AG04449 (cell line): ENCODE measurements at regions not wholly inside any gene's neighbourhood (a gene's known extent, or its start where the extent isn't known, plus 50 kb on each side); places are given as distances from the start of the nearest gene placed in this dataset.

Source experiments
- CTCF ChIA-PET: fragments of 350-600 bp; formaldehyde crosslinking; extraction: SDS; loops from one replicate; lab custom pipeline; 2021; ENCODE audit warnings: antibody characterized with exemption; lab: Yijun Ruan, JAX
- POLR2A ChIA-PET: fragments of 400-600, 350-600 bp; formaldehyde crosslinking; extraction: SDS; loops from one replicate; lab custom pipeline; 2020; ENCODE audit warnings: antibody characterized with exemption, inconsistent platforms; lab: Yijun Ruan, JAX
- DNase-seq: peaks from one replicate; pipeline ENCODE4 v3.0.0-alpha.2; 2010; ENCODE audit warnings: low read depth, low spot score
- H3K4me3 ChIP-seq: 2 replicates; pipeline ENCODE4 v1.5.1; 2011; ENCODE audit warnings: low read depth, mild to moderate bottlenecking, control low read depth, low read length
- TF ChIP-seq, protein P1 (sequence below): IDR thresholded peaks from one replicate; pipeline ENCODE4 v1.5.1; 2011; ENCODE audit warnings: mild to moderate bottlenecking, moderate library complexity, low read length, control low read depth, inconsistent platforms; ENCODE audit not compliant: insufficient read depth; ENCODE audit errors: missing control alignments

DNA sequence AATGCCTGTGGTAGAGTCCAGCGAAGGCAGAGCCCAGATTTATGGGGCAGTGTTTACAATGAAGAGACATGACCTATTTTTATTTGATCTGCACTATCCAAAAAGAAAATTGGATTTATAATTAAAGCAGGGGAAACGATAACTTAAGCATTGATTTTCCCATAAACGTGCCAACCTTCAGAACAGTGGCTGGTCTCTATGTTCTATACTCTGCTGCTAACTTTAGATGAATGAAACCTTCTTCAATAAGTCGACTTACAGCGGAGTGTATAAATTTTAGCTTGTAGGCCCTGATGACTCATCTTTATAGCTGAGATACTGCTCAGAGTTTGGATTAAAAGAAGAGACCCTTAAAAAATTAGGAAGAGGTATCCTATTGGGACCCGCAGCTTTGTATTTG, 452.6 kb downstream of the TLR4 start:
- H3K4me3 ChIP-seq = no peak overlapping the region
- no peak for DNase-seq
- TF ChIP-seq, protein P1, sequence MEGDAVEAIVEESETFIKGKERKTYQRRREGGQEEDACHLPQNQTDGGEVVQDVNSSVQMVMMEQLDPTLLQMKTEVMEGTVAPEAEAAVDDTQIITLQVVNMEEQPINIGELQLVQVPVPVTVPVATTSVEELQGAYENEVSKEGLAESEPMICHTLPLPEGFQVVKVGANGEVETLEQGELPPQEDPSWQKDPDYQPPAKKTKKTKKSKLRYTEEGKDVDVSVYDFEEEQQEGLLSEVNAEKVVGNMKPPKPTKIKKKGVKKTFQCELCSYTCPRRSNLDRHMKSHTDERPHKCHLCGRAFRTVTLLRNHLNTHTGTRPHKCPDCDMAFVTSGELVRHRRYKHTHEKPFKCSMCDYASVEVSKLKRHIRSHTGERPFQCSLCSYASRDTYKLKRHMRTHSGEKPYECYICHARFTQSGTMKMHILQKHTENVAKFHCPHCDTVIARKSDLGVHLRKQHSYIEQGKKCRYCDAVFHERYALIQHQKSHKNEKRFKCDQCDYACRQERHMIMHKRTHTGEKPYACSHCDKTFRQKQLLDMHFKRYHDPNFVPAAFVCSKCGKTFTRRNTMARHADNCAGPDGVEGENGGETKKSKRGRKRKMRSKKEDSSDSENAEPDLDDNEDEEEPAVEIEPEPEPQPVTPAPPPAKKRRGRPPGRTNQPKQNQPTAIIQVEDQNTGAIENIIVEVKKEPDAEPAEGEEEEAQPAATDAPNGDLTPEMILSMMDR = no peak
- ChIA-PET POLR2A (no interaction called here), CTCF (interaction anchor here (0.9 kb wide), 1 partner anchor 14 kb away, joined by 3 read pairs; no protein-coding TSS in a partner anchor)

GRCh38 chr9:118162716-118163115, 458.5 kb downstream of the TLR4 start:
- TF ChIP-seq, protein P1 = no peak
- H3K4me3 ChIP-seq = no peak overlapping the region
- POLR2A ChIA-PET = no interaction called here
- CTCF ChIA-PET = no interaction called here
- DNase-seq = no peak

GRCh38 chr9:118163751-118164150, 459.5 kb downstream of the TLR4 start:
- POLR2A ChIA-PET = no interaction called here
- TF ChIP-seq, protein P1 = no peak

GRCh38 chr9:118165451-118165850, 461.2 kb downstream of the TLR4 start:
- no peak for DNase-seq
- POLR2A ChIA-PET = no interaction called here
- H3K4me3 ChIP-seq = no peak overlapping the region
- CTCF ChIA-PET = no interaction called here
- TF ChIP-seq, protein P1 = no peak

More at GRCh38 chr9:118163751-118164150, 459.5 kb downstream of the TLR4 start:
- CTCF ChIA-PET = no interaction called here
- no peak overlapping the region for H3K4me3 ChIP-seq
- no peak for DNase-seq

- POLR2A ChIA-PET = no interaction called here
- H3K4me3 ChIP-seq = no peak overlapping the region
- DNase-seq = no peak
- CTCF ChIA-PET = interaction anchor here (1.2 kb wide), 1 partner anchor 13 kb away, joined by 3 read pairs; no protein-coding TSS in a partner anchor
- TF ChIP-seq, protein P1 = no peak
Observed at GRCh38 chr9:118170032-118170955, 466.1 kb downstream of the TLR4 start.

- no peak overlapping the region for H3K4me3 ChIP-seq
- CTCF ChIA-PET = interaction anchor here (0.9 kb wide), 1 partner anchor 458 kb away, joined by 3 read pairs; no protein-coding TSS in a partner anchor
- DNase-seq = no peak
- TF ChIP-seq, protein P1 = no peak
- POLR2A ChIA-PET = no interaction called here
Observed at GRCh38 chr9:118177241-118177640, 473.0 kb downstream of the TLR4 start.
